ENCODE measurements at regions not wholly inside any gene's neighbourhood (a gene's known extent, or its start where the extent isn't known, plus 50 kb on each side); places are given as distances from the start of the nearest gene placed in this dataset.

GRCh38 chr3:127350172-127351050, 62.6 kb upstream of the PRR20G start:
- Histone ChIP-seq H3K9me3 (ENCODE audit: control insufficient read depth, insufficient read depth, low read length) (peaks cover 3% of the 10 kb centered on the region), H3K36me3 (ENCODE audit: control insufficient read depth, insufficient read depth, low read length) (peaks cover 4% of the 10 kb centered on the region), H3K4me3 (ENCODE audit: low read depth, low read length) (no peak overlapping the region), H3K4me1 (ENCODE audit: control insufficient read depth, insufficient read depth, low read length) (peaks cover 14% of the 10 kb centered on the region), H3K27me3 (ENCODE audit: control insufficient read depth, insufficient read depth, low read length) (no peaks in the 10 kb centered on the region), H3K27ac (ENCODE audit: low read depth, low read length) (no peak overlapping the region)
- WGBS (ENCODE audit: insufficient coverage) = 80% methylated on average over 27 of the region's 28 CpGs
- DNase-seq (ENCODE audit: low read depth in 4 of 6, low spot score in 6 of 6) = no peak

- WGBS (ENCODE audit: insufficient coverage) = 85% methylated on average over 18 of the region's 19 CpGs
- Histone ChIP-seq H3K4me3 (ENCODE audit: low read depth, low read length) (no peak overlapping the region), H3K27me3 (ENCODE audit: control insufficient read depth, insufficient read depth, low read length) (no peaks in the 10 kb centered on the region), H3K4me1 (ENCODE audit: control insufficient read depth, insufficient read depth, low read length) (peaks cover 14% of the 10 kb centered on the region), H3K9me3 (ENCODE audit: control insufficient read depth, insufficient read depth, low read length) (no peaks in the 10 kb centered on the region), H3K27ac (ENCODE audit: low read depth, low read length) (no peak overlapping the region), H3K36me3 (ENCODE audit: control insufficient read depth, insufficient read depth, low read length) (peaks cover 4% of the 10 kb centered on the region)
- DNase-seq (ENCODE audit: low read depth in 4 of 6, low spot score in 6 of 6) = no peak
Measured at GRCh38 chr3:127349501-127350171, 61.8 kb upstream of the PRR20G start.

DNA sequence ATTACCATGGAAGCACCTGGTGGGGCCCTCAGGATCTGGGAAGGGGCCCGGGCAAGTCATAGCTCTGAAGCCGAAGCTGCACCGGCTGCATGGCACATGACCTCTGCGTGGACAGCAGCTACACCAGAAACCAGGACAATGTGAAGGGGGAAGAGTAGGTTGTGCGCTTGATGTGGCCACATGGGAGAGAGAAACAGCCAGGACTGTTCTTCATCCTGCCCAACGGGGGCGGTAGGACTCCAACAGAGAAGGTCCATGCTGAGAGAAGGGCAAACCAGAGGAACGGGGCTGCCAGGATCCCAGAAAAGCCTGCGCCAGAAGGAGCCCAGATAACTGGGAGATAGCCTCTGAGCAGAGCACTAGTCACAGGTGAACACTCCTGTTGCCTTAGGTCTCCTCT, 54.9 kb upstream of the PRR20G start:
- Histone ChIP-seq H3K4me1 (ENCODE audit: control insufficient read depth, insufficient read depth, low read length) (peaks cover 11% of the 10 kb centered on the region), H3K36me3 (ENCODE audit: control insufficient read depth, insufficient read depth, low read length) (no peaks in the 10 kb centered on the region), H3K9me3 (ENCODE audit: control insufficient read depth, insufficient read depth, low read length) (peaks cover 2% of the 10 kb centered on the region), H3K4me3 (ENCODE audit: low read depth, low read length) (no peak overlapping the region), H3K27me3 (ENCODE audit: control insufficient read depth, insufficient read depth, low read length) (peaks cover 7% of the 10 kb centered on the region), H3K27ac (ENCODE audit: low read depth, low read length) (no peak overlapping the region)
- DNase-seq (ENCODE audit: low read depth in 4 of 6, low spot score in 6 of 6) = no peak
- 48% methylated on average over 9 of the region's 9 CpGs for WGBS (ENCODE audit: insufficient coverage)

DNA sequence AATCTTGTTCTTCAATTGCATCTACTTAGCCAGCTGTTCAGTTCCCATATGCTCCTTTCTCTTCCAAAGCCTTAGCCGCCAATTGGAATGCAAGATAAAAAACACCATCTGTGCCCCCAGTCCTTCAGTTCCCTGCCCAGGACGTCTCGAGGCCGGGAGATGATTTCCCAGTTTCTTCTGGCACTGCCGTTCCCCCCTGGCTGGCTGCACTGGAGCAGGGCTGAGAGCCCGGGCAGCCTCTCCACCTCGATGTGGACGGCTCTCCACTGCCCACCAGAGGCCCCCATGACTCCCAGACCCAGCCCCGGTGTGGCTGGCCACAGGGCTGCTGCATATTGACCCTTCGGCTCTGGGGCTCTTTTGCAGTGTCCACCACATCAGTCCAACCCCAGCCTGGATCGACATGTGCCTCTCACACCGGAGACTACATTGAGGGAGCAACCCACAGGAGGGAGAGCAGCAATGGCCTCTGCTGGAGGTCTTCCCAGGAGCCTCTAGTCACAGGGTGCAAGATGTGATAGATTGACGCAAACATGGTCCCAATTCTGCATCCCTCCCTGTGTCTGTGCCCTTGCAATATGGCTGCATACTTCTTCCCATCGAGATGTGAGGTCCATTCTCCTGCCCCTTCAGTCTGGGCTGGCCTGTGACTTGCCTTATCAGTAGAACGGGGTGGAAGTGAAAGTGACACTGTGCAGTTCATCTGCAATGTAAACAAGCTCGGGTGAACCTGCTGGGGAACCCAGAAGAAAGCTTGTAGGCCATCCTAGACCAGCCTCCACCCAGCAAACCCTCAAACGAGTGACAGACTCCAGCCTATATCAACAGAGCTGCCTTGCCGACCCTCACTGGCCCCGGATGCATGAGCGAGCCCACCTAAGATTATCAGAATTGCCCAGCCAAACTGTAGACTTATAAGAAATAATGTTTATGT, 52.3 kb upstream of the PRR20G start:
- Histone ChIP-seq H3K9me3 (ENCODE audit: control insufficient read depth, insufficient read depth, low read length) (peaks cover 2% of the 10 kb centered on the region), H3K4me1 (ENCODE audit: control insufficient read depth, insufficient read depth, low read length) (peaks cover 13% of the 10 kb centered on the region), H3K36me3 (ENCODE audit: control insufficient read depth, insufficient read depth, low read length) (no peaks in the 10 kb centered on the region), H3K27me3 (ENCODE audit: control insufficient read depth, insufficient read depth, low read length) (peaks cover 16% of the 10 kb centered on the region), H3K27ac (ENCODE audit: low read depth, low read length) (no peak overlapping the region), H3K4me3 (ENCODE audit: low read depth, low read length) (no peak overlapping the region)
- DNase-seq (ENCODE audit: low read depth in 4 of 6, low spot score in 6 of 6) = peak in 2 of 6 donors; percentile 73 to 93
- WGBS (ENCODE audit: insufficient coverage) = 51% methylated on average over 14 of the region's 20 CpGs

DNA sequence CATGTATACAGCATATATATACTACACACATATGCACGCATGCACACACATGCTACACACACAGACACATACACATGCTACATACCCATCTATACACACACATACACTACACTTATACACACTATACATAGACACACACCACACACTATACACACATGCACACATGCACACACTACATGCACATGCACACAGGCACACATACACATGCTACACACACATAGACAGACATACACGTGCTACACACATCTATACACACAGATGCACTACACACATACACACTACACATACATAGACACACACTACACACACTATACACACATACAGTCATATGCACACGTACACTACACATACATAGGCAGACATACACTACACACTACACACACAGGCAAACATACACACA, 51.2 kb upstream of the PRR20G start:
- Histone ChIP-seq H3K4me3 (ENCODE audit: low read depth, low read length) (no peak overlapping the region), H3K27ac (ENCODE audit: low read depth, low read length) (no peak overlapping the region), H3K4me1 (ENCODE audit: control insufficient read depth, insufficient read depth, low read length) (peaks cover 13% of the 10 kb centered on the region), H3K27me3 (ENCODE audit: control insufficient read depth, insufficient read depth, low read length) (peaks cover 16% of the 10 kb centered on the region), H3K9me3 (ENCODE audit: control insufficient read depth, insufficient read depth, low read length) (peaks cover 5% of the 10 kb centered on the region), H3K36me3 (ENCODE audit: control insufficient read depth, insufficient read depth, low read length) (no peaks in the 10 kb centered on the region)
- no peak for DNase-seq (ENCODE audit: low read depth in 4 of 6, low spot score in 6 of 6)
- 100% methylated on average over 3 of the region's 3 CpGs for WGBS (ENCODE audit: insufficient coverage)

- DNase-seq (ENCODE audit: low read depth in 4 of 6, low spot score in 6 of 6) = no peak
- 17% methylated on average over 52 of the region's 52 CpGs for WGBS (ENCODE audit: insufficient coverage)
- H3K36me3 ChIP-seq (ENCODE audit: control insufficient read depth, insufficient read depth, low read length) = no peaks in the 10 kb centered on the region
- H3K4me1 ChIP-seq (ENCODE audit: control insufficient read depth, insufficient read depth, low read length) = peaks cover 13% of the 10 kb centered on the region
- H3K27ac ChIP-seq (ENCODE audit: low read depth, low read length) = no peak overlapping the region
- H3K9me3 ChIP-seq (ENCODE audit: control insufficient read depth, insufficient read depth, low read length) = peaks cover 5% of the 10 kb centered on the region
- H3K27me3 ChIP-seq (ENCODE audit: control insufficient read depth, insufficient read depth, low read length) = peaks cover 16% of the 10 kb centered on the region
- no peak overlapping the region for H3K4me3 ChIP-seq (ENCODE audit: low read depth, low read length)
Measured at GRCh38 chr3:127337911-127338531, 50.2 kb upstream of the PRR20G start.
